ENCODE measurements at regions not wholly inside any gene's neighbourhood (a gene's known extent, or its start where the extent isn't known, plus 50 kb on each side); places are given as distances from the start of the nearest gene placed in this dataset.

- peak; percentile 8 for DNase-seq
These were observed 139.5 kb upstream of the DMRTA1 start for GRCh38 chr9:22307013-22307711.

- DNase-seq, result no peak
These were observed 138.4 kb upstream of the DMRTA1 start for GRCh38 chr9:22308177-22308576.

GRCh38 chr9:22316645-22317044 is 130.0 kb upstream of the DMRTA1 start:
- DNase-seq, result no peak

GRCh38 chr9:22331533-22331932 is 115.1 kb upstream of the DMRTA1 start:
- DNase-seq, result no peak

GRCh38 chr9:22332202-22332601 is 114.4 kb upstream of the DMRTA1 start:
- no peak for DNase-seq

GRCh38 chr9:22337261-22337660 is 109.4 kb upstream of the DMRTA1 start:
- no peak for DNase-seq

- no peak for DNase-seq
These were observed 104.0 kb upstream of the DMRTA1 start for GRCh38 chr9:22342491-22343217.

- no peak for DNase-seq
These were observed 103.4 kb upstream of the DMRTA1 start for GRCh38 chr9:22343218-22343611.

- DNase-seq, result no peak
These were observed 91.8 kb upstream of the DMRTA1 start for GRCh38 chr9:22354699-22355384.

- no peak for DNase-seq
These were observed 89.6 kb upstream of the DMRTA1 start for GRCh38 chr9:22356985-22357384.

GRCh38 chr9:22363421-22363887 is 83.2 kb upstream of the DMRTA1 start:
- no peak for DNase-seq

GRCh38 chr9:22373636-22374035 is 73.0 kb upstream of the DMRTA1 start:
- DNase-seq, result no peak

GRCh38 chr9:22374051-22374450 is 72.6 kb upstream of the DMRTA1 start:
- no peak for DNase-seq

- DNase-seq, result no peak
These were observed 67.4 kb upstream of the DMRTA1 start for GRCh38 chr9:22379272-22379671.

GRCh38 chr9:22381170-22381569 is 65.5 kb upstream of the DMRTA1 start:
- no peak for DNase-seq

GRCh38 chr9:22382331-22382730 is 64.3 kb upstream of the DMRTA1 start:
- DNase-seq, result no peak

- DNase-seq, result no peak
These were observed 62.9 kb upstream of the DMRTA1 start for GRCh38 chr9:22383718-22384117.

- no peak for DNase-seq
These were observed 57.4 kb upstream of the DMRTA1 start for GRCh38 chr9:22389271-22389670.

- no peak for DNase-seq
These were observed 54.1 kb upstream of the DMRTA1 start for GRCh38 chr9:22392523-22392922.

- DNase-seq, result no peak
These were observed 50.9 kb upstream of the DMRTA1 start for GRCh38 chr9:22395687-22396141.
